GM19025 (cell line): ENCODE measurements at regions not wholly inside any gene's neighbourhood (a gene's known extent, or its start where the extent isn't known, plus 50 kb on each side); places are given as distances from the start of the nearest gene placed in this dataset.

Experiments used
- ATAC-seq: cut with Tn5 transposase; IDR thresholded peaks from one replicate; pipeline ENCODE4 v1.9.1; 2021; ENCODE audit warnings: mild to moderate bottlenecking, low read depth, moderate library complexity; ENCODE audit not compliant: unreplicated experiment

DNA sequence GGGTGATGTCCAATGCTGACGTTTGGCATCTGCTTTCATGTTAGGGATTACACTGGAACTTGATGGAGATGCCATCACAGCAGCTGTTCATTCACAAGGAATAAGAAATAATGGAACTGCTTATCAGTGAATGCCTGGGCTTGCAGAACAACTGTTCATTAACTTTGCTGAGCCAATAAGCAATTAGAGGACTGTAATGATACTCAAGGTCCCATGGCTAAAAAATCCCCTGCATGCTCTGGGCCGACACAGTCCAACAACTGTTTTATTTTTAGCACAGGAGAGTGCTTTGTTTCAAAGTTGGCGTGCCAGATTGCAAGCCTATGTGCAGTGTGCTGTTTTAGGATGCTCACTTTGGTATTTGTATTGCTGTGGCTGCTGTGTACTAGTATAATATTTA is 408.0 kb upstream of the RGPD4 start:
- ATAC-seq = no peak

DNA sequence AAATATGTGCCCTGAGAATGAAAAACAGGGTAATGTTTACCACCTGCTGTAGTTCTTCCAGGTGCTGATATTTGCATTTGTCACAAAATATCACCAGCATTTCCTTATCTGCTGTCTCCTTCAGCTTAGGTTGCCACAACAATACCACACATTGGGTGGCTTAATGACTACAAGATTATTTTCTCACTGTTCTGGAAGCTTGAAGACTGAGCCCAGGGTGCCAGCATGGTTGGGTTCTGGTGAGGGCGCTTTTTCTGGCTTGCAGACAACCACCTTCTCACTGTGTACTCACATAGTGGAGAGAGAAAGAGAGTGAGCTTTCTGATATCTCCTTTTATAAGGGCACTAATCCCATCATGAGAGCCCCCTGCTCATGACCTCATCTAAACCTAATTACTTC is 407.5 kb upstream of the RGPD4 start:
- ATAC-seq = no peak

DNA sequence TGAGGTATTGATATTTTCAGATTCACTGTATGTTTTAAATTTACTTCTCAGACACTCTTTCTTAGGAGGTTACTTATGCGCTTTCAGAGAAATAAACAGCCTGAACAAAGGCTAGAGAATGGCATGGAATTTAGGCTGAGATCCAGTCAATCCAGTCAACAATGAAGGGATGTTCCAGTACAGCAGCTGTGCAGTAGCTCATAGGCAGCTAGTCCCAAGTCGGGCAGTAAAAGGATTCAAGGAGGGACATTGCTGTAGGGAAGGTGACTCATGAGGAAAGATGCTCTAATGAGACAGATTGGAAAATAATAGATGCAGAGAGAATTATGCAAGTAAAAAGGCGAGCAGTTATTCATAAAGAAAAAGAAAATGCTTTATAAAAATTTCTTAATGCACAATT is 397.9 kb upstream of the RGPD4 start:
- no peak for ATAC-seq

DNA sequence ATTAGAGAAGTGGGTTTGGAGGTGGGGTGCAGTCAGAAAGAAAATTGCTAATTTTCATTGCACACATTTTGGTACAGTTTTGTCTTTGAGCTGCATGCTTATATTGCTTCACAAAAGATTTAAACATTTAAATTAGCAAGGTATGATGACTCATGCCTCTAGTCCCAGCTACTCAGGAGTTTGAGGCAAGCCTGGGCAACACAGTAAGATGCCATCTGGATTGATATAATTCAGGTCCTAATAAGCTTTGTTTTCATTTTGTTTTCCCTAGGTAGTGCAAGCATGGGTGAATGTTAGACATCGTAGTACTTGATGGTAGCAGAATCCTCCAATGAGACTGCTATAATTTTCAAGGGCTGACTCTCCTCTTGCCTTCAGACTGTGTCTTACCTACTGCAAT is 396.7 kb upstream of the RGPD4 start:
- ATAC-seq = no peak

DNA sequence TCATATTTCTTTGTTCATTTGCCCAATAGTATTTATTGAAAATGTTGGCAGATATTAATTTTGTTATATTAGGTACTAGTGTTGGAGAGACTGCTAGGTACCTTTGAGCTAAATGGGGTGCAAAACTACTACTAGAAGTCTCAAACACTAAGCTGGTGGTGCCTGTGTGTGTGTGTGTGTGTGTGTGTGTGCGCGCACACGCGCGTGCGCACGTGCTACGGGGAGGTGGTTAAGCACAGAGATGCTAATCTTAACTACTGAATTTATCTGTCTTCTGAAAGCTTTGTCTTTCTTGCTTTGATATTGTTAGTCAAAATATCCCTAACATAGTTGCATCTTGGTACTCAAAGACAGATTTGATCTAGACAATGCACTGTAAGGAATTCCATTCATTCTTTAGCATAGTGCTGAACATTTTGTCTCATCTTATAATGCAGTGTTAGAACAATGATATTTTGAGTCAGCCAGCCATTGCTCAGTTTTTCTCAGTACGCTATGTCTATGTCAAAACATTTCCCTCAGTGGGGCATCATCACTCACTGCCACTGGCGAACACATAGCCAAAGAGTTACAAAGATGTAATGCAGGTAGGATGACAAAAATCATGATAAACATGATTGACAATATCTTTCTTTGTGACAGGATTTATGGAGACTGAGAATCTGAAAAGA is 396.0 kb upstream of the RGPD4 start:
- no peak for ATAC-seq

DNA sequence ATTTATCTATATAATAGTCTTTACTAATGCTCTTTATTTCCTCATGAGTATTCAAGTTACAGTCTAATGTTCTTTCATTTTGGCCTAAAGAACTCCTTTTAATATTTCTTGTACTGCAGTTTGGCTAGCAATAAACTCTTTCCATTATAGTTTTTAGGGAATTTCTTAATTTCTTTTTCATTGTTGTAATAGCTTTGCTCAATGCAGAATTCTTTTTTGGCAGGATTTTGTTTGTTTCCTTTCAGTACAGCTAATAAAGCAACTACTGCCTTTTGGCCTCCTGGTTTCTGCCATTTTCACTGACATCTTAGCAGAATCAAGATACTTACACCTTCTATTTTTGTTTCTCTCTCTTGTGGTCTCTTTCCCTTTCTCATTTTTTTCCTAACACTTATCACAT is 390.4 kb upstream of the RGPD4 start:
- ATAC-seq = no peak

DNA sequence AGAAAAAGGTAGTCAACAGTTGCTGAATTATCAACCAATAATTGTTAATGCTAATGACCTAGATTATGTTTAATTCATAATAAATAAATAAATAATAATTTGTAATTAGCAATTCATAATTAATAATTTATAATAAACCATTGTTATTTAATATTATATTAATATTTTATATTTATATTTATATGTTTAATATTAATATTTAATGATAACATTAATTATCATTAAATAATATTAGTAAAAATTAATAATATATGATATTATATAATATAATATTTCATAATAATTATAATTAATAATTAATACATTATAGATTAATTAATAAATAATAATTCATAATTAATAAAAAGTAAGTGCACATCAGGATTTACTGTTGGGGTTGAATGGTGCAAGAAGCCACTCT is 389.4 kb upstream of the RGPD4 start:
- no peak for ATAC-seq

DNA sequence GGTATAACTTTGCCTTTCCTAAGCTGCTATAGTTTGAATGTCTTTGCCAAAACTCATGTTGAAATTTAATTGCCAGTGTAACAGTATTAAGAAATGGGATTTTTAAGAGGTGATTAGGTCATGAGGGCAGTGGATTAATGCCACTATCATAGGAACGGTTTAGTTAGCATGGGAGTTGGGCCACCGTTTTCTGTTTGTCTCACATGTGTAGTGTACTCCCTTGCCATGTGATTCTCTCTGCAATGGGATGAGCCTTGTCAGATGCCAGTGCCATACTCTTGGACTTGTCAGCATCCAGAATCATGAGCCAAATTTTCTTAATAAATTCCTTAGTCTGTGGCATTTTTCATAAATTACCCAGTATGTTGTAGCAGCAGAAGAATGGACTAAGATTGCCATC is 388.9 kb upstream of the RGPD4 start:
- no peak for ATAC-seq

DNA sequence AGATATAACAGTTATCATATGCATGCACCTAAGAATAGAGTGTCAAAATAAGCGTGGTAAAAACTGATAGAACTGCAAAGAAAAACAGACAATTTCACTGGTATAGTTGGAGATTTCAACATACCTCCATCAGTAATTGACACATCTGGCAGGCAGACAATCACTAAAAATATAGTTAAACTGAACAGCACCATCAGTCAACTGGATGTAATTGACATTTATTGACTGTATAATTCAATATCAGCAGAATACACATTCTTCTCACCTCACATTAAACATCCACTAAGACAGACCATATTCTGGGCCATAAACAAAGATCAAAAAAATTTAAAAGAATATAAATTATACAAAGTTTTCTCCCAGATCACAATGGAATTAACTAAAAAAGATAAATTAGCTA is 378.5 kb upstream of the RGPD4 start:
- ATAC-seq = no peak

DNA sequence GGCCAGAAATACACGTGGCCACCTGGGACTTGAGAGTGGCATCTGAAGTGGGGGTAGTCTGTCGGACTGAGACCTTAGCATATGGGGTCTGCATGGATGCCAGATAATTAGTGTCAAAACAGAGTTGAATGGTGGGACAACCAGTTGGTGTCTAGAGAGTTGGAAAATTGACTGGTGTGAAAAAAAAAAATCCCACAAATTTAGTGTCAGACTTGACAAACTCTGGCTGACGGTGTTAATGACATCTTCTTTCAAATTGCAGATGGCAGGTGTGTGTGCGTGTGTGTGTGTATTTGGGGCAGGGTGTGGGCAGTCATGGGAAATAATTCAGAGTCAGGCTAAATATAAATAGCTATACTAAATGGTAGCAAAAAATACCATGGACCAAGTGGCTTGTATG is 365.4 kb upstream of the RGPD4 start:
- ATAC-seq = no peak

DNA sequence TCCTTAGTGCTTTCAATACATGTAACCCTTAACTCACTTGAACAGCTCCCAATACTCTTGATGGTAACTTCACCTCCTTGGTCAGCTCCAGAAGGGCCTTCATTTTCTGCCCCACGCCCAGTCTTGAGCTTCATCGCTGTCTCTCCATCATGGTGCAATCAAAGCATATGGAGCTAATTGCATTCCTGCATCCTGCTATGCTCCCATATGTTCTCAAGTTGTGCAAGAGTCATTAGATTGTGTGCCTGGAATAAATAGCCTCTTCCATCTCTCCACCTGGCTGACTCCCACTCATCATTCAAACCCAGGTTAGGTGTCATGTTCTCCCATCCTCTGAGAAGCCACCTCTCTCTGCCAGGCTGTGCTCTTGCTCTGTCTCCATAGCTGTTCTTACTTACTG is 364.5 kb upstream of the RGPD4 start:
- no peak for ATAC-seq

DNA sequence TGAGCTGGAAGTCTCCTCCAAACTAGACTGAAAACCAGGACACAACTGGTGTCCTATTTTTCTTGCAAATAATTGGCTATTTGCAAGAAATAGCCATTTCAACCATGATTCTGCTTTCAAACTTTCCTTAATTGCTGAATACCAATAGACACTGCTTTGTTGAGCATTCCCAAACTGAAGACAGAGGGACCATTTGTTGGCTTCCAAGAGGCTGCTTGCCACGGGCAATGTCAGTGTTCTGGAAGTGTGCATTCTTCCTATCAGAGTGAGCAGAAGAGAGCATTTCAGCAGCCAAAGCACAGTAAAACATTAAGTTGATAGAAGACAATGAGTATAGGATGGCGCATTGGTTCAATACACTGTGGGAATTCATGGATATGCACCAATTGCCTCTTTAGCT is 360.5 kb upstream of the RGPD4 start:
- no peak for ATAC-seq

DNA sequence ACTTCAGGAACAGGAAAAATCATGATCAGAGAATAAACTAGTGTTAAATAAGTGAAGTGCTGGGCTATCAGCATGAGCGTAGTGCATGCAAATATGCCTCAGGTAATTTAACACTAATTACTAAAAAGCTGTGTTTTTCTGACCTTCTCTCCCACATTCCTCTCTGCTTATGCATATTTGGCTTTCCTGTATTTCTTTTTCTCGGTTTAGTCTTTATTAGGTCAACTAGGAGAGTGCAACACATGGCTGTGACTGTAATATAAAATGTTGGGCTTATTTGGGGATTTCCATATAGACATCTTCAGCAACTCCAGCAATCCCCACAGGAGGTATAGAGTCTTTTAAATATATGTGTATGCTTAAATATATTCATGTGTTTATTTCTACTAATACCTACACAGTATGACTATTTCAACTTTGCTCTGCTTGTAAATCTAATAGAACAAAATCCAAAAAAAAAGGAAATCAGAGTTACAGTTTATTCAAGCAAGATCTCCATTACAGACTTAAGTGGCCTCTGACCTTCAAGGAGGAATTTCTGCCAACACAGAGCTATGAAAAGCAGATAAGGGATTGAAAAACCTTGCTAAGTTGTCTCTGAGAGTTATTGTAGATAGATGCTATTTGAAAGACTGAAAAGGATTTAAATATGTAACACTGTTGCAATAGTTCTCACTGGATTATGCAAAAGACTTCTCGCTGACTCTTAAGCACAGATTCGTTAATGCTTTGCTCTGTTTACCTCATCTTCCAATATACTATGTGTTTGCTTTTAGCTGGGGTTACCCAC is 359.5 kb upstream of the RGPD4 start:
- no peak for ATAC-seq

DNA sequence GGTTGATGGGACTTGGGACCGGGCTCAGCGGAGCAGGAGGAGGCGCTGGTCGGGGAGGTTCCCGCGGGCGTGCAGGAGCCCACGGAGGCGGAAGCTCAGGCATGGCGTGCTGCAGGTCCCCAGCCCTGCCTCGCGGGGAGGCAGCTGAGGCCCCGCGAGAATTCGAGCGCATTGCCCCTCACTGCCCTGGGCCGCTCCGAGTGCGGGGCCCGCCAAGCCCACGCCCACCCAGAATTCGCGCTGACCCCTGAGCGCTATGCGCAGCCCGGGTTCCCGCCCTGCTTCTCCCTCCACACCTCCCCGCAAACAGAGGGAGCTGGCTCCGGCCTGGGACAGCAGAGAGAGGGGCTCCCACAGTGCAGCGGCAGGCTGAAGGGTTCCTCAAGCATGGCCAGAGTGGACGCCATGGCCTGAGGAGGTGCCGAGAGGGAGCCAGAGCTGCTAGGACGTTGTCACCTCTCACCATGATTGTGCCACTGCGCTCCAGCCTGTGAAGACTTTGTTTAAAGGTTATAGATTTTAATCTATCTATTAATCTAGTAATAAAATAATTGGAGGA is 357.2 kb upstream of the RGPD4 start:
- ATAC-seq = no peak

DNA sequence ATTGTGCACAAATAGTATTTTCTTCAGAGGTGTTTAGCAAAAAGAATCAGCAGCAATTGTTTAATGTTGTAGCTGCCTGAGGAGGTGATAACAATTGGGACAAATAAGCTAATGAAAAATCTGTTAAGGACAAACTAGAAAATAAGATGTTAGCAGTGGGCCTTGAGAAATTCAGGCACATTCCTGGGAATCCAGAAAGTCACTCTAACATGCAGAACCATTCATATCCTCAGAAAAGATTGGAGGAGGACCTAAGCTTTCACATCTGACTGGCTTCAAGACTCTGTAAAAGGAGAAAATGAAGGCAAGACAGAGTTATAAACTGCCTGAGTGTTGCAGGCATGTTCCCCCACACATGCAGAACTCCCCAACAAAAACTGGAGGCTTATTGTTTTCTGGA is 353.5 kb upstream of the RGPD4 start:
- no peak for ATAC-seq

DNA sequence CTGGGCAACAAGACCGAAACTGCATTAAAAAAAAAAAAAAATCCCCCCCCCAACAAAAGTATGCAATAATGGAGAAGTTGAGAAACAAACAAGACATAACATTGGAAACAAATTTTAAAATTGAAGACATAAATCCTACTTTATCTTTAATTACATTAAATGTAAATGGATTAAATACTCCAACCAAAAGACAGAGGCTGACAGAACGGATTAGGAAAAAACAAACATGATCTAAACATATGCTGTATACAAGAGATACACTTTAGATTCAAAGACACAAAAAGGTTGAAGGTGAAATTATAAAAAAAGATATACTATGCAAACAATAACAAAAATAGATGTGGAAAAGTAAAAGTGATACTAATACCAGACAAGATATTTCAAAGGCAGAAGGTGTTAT is 350.8 kb upstream of the RGPD4 start:
- no peak for ATAC-seq

DNA sequence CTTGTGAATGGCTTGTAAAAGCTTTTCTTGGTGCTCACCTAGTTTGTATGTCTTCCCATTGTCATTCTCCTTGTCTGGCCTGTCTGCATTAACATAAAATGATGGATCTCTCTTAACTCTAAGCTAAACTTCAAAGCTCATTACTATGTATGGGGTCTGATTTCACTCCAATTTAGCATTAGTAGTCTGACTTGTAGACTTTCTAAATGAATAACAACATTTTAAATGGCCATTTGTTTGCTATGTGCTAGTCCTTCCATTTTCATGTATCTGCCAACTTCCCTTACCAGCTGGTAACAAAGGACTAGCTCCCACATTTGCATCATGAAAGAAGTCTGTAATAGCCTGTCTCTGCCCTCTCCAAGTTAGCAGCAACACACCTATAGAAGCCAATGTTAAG is 324.2 kb upstream of the RGPD4 start:
- ATAC-seq = no peak

DNA sequence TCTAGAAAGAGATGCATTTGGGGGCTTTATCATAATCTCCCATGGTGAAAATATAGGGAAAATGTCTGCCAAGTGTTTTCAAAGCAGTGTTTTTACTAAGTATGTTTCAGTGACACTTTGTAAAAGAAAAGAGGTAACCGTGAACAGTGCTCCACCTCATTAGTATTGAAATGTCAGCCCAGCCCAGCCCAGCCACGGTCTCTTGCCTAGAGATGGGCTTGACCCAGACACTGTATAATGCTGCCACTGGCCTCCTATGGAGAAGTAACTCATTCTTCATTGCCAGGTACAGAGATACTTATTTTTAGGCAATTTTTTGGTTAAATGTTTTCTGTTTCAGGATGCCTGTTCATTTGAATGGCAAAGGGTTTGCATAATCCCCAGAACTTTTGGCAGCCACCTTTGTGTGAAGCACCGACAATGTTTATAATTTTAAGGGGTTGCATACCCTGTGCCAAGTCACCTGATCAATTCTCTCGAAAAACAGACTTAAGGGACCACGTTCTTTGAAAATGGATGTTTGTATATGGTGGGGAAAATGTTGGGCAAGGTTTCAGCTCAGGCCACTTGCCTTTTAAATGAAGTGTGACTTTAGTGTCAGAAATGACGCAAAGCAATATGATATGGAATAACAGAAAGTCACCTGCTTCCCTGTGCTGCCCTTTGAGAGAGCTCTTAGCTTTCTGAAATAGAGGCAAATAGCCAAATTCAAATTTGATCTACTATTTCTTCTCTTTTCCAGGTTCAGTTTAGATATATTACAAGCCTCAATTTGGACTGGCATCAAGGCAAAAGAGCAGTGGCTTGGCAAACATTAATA is 314.5 kb upstream of the RGPD4 start:
- ATAC-seq = no peak

DNA sequence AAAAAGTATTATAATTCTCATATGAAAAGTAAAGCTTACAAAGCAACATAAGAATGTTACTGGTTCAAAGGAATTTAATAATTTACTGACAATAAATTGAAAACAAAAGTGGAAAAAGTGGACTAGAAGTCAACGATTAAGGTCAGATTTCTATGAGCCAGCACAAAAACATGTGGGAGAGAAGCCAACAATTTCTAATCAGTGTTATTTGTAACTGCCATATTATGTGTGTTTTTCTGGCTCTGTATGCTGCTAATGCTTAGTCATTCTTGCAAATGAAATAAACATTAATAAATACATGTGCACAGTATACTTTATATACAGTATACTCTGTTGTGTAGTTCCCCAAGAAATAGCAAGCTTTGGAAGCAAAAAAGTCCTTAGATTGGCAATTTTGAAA is 301.3 kb upstream of the RGPD4 start:
- ATAC-seq = no peak

DNA sequence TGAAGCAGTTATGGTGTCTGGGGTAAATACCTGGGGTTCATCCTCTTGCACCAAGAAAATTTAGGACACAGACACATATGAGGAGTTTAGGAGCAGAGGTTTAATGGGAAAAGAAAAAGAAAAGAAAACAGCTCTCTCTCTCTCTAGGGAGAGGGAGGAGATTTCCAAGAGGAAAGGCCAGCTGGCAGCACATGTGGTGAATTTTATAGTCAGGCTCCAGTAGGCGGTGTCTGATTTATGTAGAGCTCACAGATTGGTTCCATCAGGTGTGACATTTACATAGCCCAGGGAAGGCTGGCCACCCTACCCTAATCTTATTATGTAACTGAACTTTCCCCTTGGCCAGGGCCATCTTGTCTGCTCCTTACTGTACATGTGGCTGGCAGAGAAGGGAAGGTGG is 297.5 kb upstream of the RGPD4 start:
- no peak for ATAC-seq

DNA sequence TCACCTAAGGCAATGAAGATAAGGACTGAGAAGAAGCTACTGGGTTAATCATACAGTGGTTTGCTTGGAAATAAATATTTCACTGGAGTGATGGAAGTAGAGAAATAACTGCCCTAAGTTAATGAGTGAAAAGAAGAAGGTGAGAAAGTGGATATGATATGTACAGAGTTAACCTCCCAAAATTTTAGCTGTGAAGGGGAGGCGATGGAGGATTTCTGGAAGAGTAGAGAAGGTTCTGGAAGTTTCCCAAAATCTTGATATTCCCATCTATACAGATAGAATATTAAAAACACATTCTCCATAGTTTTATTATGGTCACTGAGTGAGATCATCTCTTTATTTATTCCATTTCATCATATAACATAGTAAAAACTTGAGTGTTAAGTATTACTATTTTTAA is 296.6 kb upstream of the RGPD4 start:
- ATAC-seq = no peak
